Right lobe of liver (tissue), 4 donors: ENCODE measurements at regions not wholly inside any gene's neighbourhood (a gene's known extent, or its start where the extent isn't known, plus 50 kb on each side); places are given as distances from the start of the nearest gene placed in this dataset.

Experiments
- POLR2A ChIP-seq: fragments of 450-650 bp; IDR thresholded peaks from one replicate; pipeline ENCODE4 v1.6.1; 2017; ENCODE audit warnings: antibody characterized with exemption, mild to moderate bottlenecking
- TF ChIP-seq, protein P1 (sequence below), 4 donors: fragments of 200-600 bp in 3 of 4; fragments of 450-650 bp in 1 of 4; IDR thresholded peaks; one replicate each; pipeline versions ENCODE4 v1.5.1 to v1.8.0; 2016 to 2022; ENCODE audit warnings: antibody characterized with exemption in 4 of 4, mild to moderate bottlenecking in 2 of 4
- donor health status: DM: no; HTN: no; CAD: no.
- donor health status: DM: no; HTN: no; CAD: no.
- donor health status: DM: no; HTN: yes; CAD: no.

DNA sequence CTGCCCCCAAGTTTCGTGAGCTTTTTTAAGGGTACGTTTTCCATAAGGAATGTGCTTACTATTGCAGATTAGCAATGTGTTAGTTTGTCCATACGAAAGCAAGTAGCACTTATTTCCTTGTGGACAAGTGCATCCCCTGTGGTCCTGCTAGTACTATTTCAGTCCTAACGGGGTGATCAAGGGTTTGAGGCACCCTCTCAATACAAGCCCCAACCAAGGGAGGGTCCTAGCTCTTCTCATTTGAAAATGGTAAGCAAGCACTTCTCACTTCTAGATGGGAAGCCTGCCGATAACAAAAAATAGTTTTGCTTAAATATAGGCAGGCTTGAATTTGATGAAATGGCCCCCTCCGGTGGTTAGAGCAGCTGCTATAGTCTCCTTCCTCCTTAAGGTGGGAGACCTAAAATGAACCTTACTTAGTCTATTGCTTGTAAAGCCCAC is 64.0 kb upstream of the HMCN1 start:
- TF ChIP-seq, protein P1, sequence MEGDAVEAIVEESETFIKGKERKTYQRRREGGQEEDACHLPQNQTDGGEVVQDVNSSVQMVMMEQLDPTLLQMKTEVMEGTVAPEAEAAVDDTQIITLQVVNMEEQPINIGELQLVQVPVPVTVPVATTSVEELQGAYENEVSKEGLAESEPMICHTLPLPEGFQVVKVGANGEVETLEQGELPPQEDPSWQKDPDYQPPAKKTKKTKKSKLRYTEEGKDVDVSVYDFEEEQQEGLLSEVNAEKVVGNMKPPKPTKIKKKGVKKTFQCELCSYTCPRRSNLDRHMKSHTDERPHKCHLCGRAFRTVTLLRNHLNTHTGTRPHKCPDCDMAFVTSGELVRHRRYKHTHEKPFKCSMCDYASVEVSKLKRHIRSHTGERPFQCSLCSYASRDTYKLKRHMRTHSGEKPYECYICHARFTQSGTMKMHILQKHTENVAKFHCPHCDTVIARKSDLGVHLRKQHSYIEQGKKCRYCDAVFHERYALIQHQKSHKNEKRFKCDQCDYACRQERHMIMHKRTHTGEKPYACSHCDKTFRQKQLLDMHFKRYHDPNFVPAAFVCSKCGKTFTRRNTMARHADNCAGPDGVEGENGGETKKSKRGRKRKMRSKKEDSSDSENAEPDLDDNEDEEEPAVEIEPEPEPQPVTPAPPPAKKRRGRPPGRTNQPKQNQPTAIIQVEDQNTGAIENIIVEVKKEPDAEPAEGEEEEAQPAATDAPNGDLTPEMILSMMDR (IDR thresholded peaks at IDR 0.05): peak; percentile 45 to 64 (median 56)
- TF ChIP-seq POLR2A: no peak
